SK-N-SH treated with all-trans-retinoic acid at 6 μM for 48 hours (cell line): ENCODE measurements at regions not wholly inside any gene's neighbourhood (a gene's known extent, or its start where the extent isn't known, plus 50 kb on each side); places are given as distances from the start of the nearest gene placed in this dataset.

Experiments
- ARNTL ChIP-seq: fragments of 450-650 bp; formaldehyde crosslinking; IDR thresholded peaks from 2 replicates; pipeline ENCODE4 v1.5.0; 2020; ENCODE audit warnings: low read depth, mild to moderate bottlenecking, moderate library complexity, borderline replicate concordance
- PATZ1 ChIP-seq: fragments of 250-450 bp; sonication (Bioruptor Pico); IDR thresholded peaks from 2 replicates; pipeline ENCODE4 v1.8.0; 2020; ENCODE audit warnings: mild to moderate bottlenecking, moderate library complexity, borderline replicate concordance
- RARB ChIP-seq: fragments of 250-450 bp; sonication (Bioruptor Pico); IDR thresholded peaks from 2 replicates; pipeline ENCODE4 v1.8.0; 2021; ENCODE audit warnings: mild to moderate bottlenecking, moderate library complexity
- TOX ChIP-seq: fragments of 250-450 bp; sonication (Bioruptor Pico); IDR thresholded peaks from 2 replicates; pipeline ENCODE4 v1.8.0; 2021; ENCODE audit warnings: mild to moderate bottlenecking, moderate library complexity, borderline replicate concordance
- ZC3H10 ChIP-seq: fragments of 250-450 bp; sonication (Bioruptor Pico); IDR thresholded peaks from 2 replicates; pipeline ENCODE4 v1.5.1; 2021; ENCODE audit warnings: mild to moderate bottlenecking, moderate library complexity
- ZFP3 ChIP-seq: fragments of 250-450 bp; sonication (Bioruptor Pico); IDR thresholded peaks from 2 replicates; pipeline ENCODE4 v1.5.0; 2020; ENCODE audit warnings: mild to moderate bottlenecking, moderate library complexity
- ZNF565 ChIP-seq: fragments of 450-650 bp; formaldehyde crosslinking; conservative IDR thresholded peaks from 2 replicates; pipeline ENCODE4 v1.5.0; 2020; ENCODE audit warnings: low read depth, mild to moderate bottlenecking, moderate library complexity
- ZNF8 ChIP-seq: fragments of 450-650 bp; formaldehyde crosslinking; IDR thresholded peaks from 2 replicates; pipeline ENCODE4 v1.5.0; 2020; ENCODE audit warnings: mild to moderate bottlenecking, moderate library complexity
- TF ChIP-seq, protein P1 (sequence below): fragments of 250-450 bp; sonication (Bioruptor Pico); IDR thresholded peaks from 2 replicates; pipeline ENCODE4 v1.5.0; 2020; ENCODE audit warnings: mild to moderate bottlenecking, moderate library complexity

DNA sequence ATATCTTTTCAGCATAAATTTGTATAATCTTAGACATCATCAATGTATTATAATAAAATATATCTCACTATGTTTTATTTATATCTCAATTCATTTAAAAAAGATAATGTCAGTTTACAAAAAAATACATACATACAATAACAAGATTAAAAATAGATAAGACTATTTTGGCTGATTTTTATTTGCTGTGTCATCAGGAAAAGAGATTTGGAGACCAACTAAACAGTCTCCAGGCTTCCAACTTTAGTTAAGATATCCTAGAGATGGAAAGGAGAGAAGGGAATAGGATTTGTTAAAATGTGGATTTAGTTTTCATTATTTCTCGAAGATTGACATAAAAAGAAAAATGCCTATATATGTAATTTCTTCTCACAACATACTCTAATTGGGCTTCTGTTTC lies 433.8 kb upstream of the TOM1L1 start:
- TF ChIP-seq PATZ1 (CRISPR knock-in tag) = no peak
- TF ChIP-seq, protein P1, sequence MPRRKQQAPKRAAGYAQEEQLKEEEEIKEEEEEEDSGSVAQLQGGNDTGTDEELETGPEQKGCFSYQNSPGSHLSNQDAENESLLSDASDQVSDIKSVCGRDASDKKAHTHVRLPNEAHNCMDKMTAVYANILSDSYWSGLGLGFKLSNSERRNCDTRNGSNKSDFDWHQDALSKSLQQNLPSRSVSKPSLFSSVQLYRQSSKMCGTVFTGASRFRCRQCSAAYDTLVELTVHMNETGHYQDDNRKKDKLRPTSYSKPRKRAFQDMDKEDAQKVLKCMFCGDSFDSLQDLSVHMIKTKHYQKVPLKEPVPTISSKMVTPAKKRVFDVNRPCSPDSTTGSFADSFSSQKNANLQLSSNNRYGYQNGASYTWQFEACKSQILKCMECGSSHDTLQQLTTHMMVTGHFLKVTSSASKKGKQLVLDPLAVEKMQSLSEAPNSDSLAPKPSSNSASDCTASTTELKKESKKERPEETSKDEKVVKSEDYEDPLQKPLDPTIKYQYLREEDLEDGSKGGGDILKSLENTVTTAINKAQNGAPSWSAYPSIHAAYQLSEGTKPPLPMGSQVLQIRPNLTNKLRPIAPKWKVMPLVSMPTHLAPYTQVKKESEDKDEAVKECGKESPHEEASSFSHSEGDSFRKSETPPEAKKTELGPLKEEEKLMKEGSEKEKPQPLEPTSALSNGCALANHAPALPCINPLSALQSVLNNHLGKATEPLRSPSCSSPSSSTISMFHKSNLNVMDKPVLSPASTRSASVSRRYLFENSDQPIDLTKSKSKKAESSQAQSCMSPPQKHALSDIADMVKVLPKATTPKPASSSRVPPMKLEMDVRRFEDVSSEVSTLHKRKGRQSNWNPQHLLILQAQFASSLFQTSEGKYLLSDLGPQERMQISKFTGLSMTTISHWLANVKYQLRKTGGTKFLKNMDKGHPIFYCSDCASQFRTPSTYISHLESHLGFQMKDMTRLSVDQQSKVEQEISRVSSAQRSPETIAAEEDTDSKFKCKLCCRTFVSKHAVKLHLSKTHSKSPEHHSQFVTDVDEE (CRISPR knock-in tag) = no peak
- TF ChIP-seq ZFP3 (CRISPR knock-in tag) = no peak
- no peak for TF ChIP-seq ZC3H10 (CRISPR knock-in tag)
- no peak for TF ChIP-seq ARNTL (CRISPR knock-in tag)
- no peak for TF ChIP-seq RARB
- TF ChIP-seq TOX (CRISPR knock-in tag) = no peak
- no peak for TF ChIP-seq ZNF565
- no peak for TF ChIP-seq ZNF8
